ENCODE measurements at regions not wholly inside any gene's neighbourhood (a gene's known extent, or its start where the extent isn't known, plus 50 kb on each side); places are given as distances from the start of the nearest gene placed in this dataset.
"Not testable (repeated sequence)": the region's sequence is repeated elsewhere in the genome, so short reads cannot be mapped to it uniquely, and the experiment has no call there.

DNA sequence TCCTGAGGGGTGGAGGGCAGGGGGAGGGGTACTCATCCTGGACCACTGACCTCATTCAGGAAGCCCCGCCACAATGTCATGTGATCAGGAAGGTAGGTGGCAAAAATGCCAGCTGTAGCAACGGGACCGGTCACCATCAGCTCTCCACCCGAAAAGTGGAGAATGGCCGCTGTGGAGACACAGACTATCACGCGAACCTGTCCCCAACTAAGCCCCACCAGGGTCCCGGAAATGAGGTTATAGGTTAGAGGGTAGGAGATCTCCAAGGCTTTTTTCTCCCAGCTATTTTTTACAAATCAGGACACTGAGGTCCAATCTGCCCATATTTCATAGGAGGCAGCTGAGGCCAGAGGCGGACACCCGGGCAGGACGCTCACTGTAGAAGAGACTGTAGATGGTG, 1966.9 kb downstream of the FOXD4L5 start:
- H3K4me3 ChIP-seq (ENCODE audit: low read length in 2 of 2); intact Hi-C loops (cut with DNase I); ATAC-seq (ENCODE audit: low FRiP score); H3K27me3 ChIP-seq (ENCODE audit: control insufficient read depth in 1 of 2, insufficient read depth in 2 of 2, low read length in 1 of 2); H3K27ac ChIP-seq (ENCODE audit: low read depth in 1 of 2, low read length in 2 of 2); H3K9me3 ChIP-seq (ENCODE audit: control insufficient read depth, low read length); H3K36me3 ChIP-seq (ENCODE audit: control insufficient read depth in 1 of 2, insufficient read depth in 2 of 2, low read length in 1 of 2); H3K4me1 ChIP-seq (ENCODE audit: control insufficient read depth in 1 of 2, insufficient read depth in 2 of 2, low read length in 2 of 2): not testable (repeated sequence)
- peak in 1 of 2 donors; percentile 8 for DNase-seq
- WGBS, 2 donors, result 86 to 96% methylated on average over 7 to 10 of the region's 11 CpGs

DNA sequence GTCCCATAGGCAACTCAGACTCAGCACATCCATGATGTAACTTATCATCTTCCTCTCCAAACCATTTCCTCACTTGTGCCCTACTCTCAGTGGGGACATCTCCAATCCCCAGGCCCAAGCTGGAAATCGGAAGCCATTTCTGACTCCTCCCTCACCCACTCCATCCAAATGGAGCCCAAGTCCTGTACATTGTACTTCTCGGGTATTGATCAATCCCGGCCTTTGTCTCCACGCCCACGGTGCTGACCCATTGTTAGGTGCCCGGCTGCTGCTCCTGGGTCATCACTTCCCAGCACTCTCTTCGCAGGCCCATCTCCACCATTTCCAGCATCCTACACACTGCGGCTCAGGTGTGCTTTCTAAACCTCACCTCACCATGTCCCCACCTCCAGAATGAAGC, 1969.6 kb downstream of the FOXD4L5 start:
- WGBS, 2 donors, result 93 to 95% methylated on average over 6 of the region's 8 CpGs
- H3K4me1 ChIP-seq (ENCODE audit: control insufficient read depth in 1 of 2, insufficient read depth in 2 of 2, low read length in 2 of 2); H3K9me3 ChIP-seq (ENCODE audit: control insufficient read depth, low read length); H3K27me3 ChIP-seq (ENCODE audit: control insufficient read depth in 1 of 2, insufficient read depth in 2 of 2, low read length in 1 of 2); H3K27ac ChIP-seq (ENCODE audit: low read depth in 1 of 2, low read length in 2 of 2); intact Hi-C loops (cut with DNase I); H3K4me3 ChIP-seq (ENCODE audit: low read length in 2 of 2); H3K36me3 ChIP-seq (ENCODE audit: control insufficient read depth in 1 of 2, insufficient read depth in 2 of 2, low read length in 1 of 2); ATAC-seq (ENCODE audit: low FRiP score): not testable (repeated sequence)
- peak in 1 of 2 donors; percentile 64 for DNase-seq

DNA sequence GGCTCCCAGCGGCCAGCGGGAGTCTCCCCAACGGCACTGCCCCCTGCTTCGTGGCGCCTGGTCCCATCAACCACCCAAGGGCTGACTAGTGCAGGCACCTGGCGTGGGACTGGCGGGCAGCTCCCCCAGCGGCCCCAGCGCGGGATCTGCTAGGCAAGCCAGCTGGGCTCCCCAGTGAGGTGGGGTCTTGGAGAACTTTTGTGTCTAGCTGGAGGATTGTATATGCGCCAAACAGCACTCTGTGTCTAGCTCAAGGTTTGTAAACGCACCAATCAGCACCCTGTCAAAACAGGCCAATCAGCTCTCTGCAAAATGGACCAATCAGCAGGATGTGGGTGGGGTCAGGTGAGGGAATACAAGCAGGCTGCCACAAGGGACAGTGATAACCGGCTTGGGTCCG, 1988.2 kb downstream of the FOXD4L5 start:
- H3K4me3 ChIP-seq (ENCODE audit: low read length in 2 of 2); H3K36me3 ChIP-seq (ENCODE audit: control insufficient read depth in 1 of 2, insufficient read depth in 2 of 2, low read length in 1 of 2); ATAC-seq (ENCODE audit: low FRiP score); H3K27ac ChIP-seq (ENCODE audit: low read depth in 1 of 2, low read length in 2 of 2); H3K27me3 ChIP-seq (ENCODE audit: control insufficient read depth in 1 of 2, insufficient read depth in 2 of 2, low read length in 1 of 2); H3K9me3 ChIP-seq (ENCODE audit: control insufficient read depth, low read length); intact Hi-C loops (cut with DNase I); H3K4me1 ChIP-seq (ENCODE audit: control insufficient read depth in 1 of 2, insufficient read depth in 2 of 2, low read length in 2 of 2); DNase-seq: not testable (repeated sequence)
- WGBS, 2 donors, result 87 to 88% methylated on average over 6 to 9 of the region's 14 CpGs

DNA sequence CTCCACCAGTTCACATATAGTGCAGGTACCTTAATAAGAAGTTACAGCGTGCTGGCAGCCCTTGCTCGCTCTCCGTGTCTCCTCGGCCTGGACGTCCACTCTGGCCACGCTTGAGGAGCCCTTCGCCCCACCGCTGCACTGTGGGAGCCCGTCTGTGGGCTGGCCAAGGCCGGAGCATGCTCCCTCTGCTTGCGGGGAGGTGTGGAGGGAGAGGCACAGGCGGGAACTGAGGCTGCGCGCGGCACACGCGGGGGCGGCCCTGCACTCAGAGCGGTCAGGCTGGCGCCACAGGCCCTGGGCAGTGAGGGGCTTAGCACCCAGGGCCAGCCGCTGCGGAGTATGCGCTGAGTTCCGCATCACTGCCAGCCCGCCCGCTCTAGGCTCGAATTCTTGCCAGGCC, 1988.6 kb downstream of the FOXD4L5 start:
- WGBS, 2 donors, result 81 to 91% methylated on average over 9 to 19 of the region's 27 CpGs
- peak in 1 of 2 donors; percentile 17 for DNase-seq
- intact Hi-C loops (cut with DNase I), result not testable (repeated sequence)

DNA sequence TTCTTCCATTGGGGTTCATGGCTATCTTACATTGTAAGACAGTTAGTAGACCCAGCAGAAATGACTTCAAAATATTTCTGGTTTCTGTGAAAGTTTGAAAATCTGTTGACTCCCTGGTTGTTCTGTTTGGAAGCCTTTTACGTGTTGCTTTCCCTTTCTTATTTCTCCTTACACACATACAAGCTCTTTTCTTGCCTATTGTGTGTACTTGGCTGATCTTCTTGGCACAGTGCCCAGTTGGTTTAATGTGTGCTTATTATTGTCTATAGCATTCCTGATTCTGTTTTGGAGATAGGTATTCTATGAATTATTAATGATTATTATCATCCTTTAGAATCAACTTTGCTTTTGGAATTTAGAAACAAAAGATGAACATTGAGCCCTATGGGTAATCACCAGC, 1995.0 kb downstream of the FOXD4L5 start:
- H3K9me3 ChIP-seq (ENCODE audit: control insufficient read depth, low read length); H3K4me1 ChIP-seq (ENCODE audit: control insufficient read depth in 1 of 2, insufficient read depth in 2 of 2, low read length in 2 of 2); H3K36me3 ChIP-seq (ENCODE audit: control insufficient read depth in 1 of 2, insufficient read depth in 2 of 2, low read length in 1 of 2); H3K27me3 ChIP-seq (ENCODE audit: control insufficient read depth in 1 of 2, insufficient read depth in 2 of 2, low read length in 1 of 2); H3K4me3 ChIP-seq (ENCODE audit: low read length in 2 of 2); intact Hi-C loops (cut with DNase I); DNase-seq; H3K27ac ChIP-seq (ENCODE audit: low read depth in 1 of 2, low read length in 2 of 2); ATAC-seq (ENCODE audit: low FRiP score): not testable (repeated sequence)
- WGBS, 2 donors, result 58 to 63% methylated on average over 1 of the region's 1 CpG

More for the DNA sequence above, 1988.6 kb downstream of the FOXD4L5 start:
- H3K4me3 ChIP-seq (ENCODE audit: low read length in 2 of 2); H3K4me1 ChIP-seq (ENCODE audit: control insufficient read depth in 1 of 2, insufficient read depth in 2 of 2, low read length in 2 of 2); H3K27ac ChIP-seq (ENCODE audit: low read depth in 1 of 2, low read length in 2 of 2); H3K9me3 ChIP-seq (ENCODE audit: control insufficient read depth, low read length); H3K36me3 ChIP-seq (ENCODE audit: control insufficient read depth in 1 of 2, insufficient read depth in 2 of 2, low read length in 1 of 2); H3K27me3 ChIP-seq (ENCODE audit: control insufficient read depth in 1 of 2, insufficient read depth in 2 of 2, low read length in 1 of 2); ATAC-seq (ENCODE audit: low FRiP score): not testable (repeated sequence)
